HCT116 (cell line): ENCODE measurements at regions not wholly inside any gene's neighbourhood (a gene's known extent, or its start where the extent isn't known, plus 50 kb on each side); places are given as distances from the start of the nearest gene placed in this dataset.

Experiments
- ATAC-seq: fragments of 200-7000 bp; cut with Tn5 transposase; 2 replicates; pipeline ENCODE4 v1.9.1; 2020; ENCODE audit warnings: mild to moderate bottlenecking, moderate library complexity
- BruUV-seq: library from RNA; stranded (reverse); fragments of 400-500 nt; replicated peaks from 2 replicates; lab custom pipeline; 2021; lab: Mats Ljungman, UMichigan
- CTCF ChIA-PET: fragments of 300-600 bp; sonication (Branson Sonifier 250); formaldehyde crosslinking; loops from one replicate; lab custom pipeline; 2021; ENCODE audit warnings: antibody characterized with exemption; lab: Charles Lee
- POLR2A ChIA-PET: fragments of 300-600, 350-600 bp; sonication (Branson Sonifier 250); formaldehyde crosslinking; loops from one replicate; lab custom pipeline; 2021; ENCODE audit warnings: antibody characterized with exemption; lab: Charles Lee
- RAD21 ChIA-PET, 2 experiments: fragments of 300-600 bp; sonication (Branson Sonifier 250); formaldehyde crosslinking; loops; one replicate each; lab custom pipeline; 2023; ENCODE audit warnings: low total read pairs in 2 of 2; ENCODE audit not compliant: uncharacterized antibody in 2 of 2, unreplicated experiment in 2 of 2, low non-redundant PET in 1 of 2; lab: Charles Lee
- DNase-seq: peaks from one replicate; pipeline ENCODE4 v3.0.0-alpha.2; 2010; ENCODE audit warnings: low read depth, low spot score
- H2AFZ ChIP-seq: fragments of 200-600 bp; shearing (Covaris generic), sonication (generic); 2 replicates; pipeline ENCODE4 v1.6.1; 2017; ENCODE audit warnings: low read depth, mixed run types, mixed read lengths, antibody characterized with exemption, low read length; ENCODE audit not compliant: poor library complexity, severe bottlenecking
- H3K27ac ChIP-seq: 2 replicates; pipeline ENCODE4 v1.5.1; 2012; ENCODE audit warnings: low read depth, low read length
- H3K27me3 ChIP-seq: fragments of 200-600 bp; sonication (generic); 2 replicates; pipeline ENCODE4 v1.6.1; 2016; ENCODE audit warnings: mixed run types, low read length, mixed read lengths; ENCODE audit not compliant: insufficient read depth
- H3K36me3 ChIP-seq, 2 experiments: fragments of 200-500 bp in 1 of 2; fragments of 200-600 bp in 1 of 2; sonication (Bioruptor generic) in 1 of 2; sonication (generic) in 1 of 2; 2 replicates each; pipeline versions ENCODE4 v1.5.1 to v1.6.1; 2014 to 2016; ENCODE audit warnings: low read length in 2 of 2, inconsistent platforms in 1 of 2, mixed read lengths in 1 of 2, mixed run types in 1 of 2; ENCODE audit not compliant: insufficient read depth in 2 of 2, control insufficient read depth in 1 of 2
- H3K4me1 ChIP-seq, 2 experiments: fragments of 200-600 bp in 1 of 2; sonication (generic) in 1 of 2; 2 replicates each; pipeline versions ENCODE4 v1.5.1 to v1.6.1; 2012 to 2017; ENCODE audit warnings: low read length in 2 of 2, inconsistent platforms in 1 of 2, mild to moderate bottlenecking in 1 of 2, mixed read lengths in 1 of 2, mixed run types in 1 of 2, moderate library complexity in 1 of 2; ENCODE audit not compliant: insufficient read depth in 2 of 2, control insufficient read depth in 1 of 2
- H3K4me2 ChIP-seq: fragments of 200-600 bp; sonication (generic); 2 replicates; pipeline ENCODE4 v1.6.1; 2017; ENCODE audit warnings: mixed run types, low read length, mixed read lengths
- H3K4me3 ChIP-seq, 2 experiments: fragments of 200-600 bp in 1 of 2; sonication (generic) in 1 of 2; replicated peaks in 1 of 2; 2 replicates each; pipeline ENCODE4 v1.5.1; 2011 to 2016; ENCODE audit warnings: low read length in 2 of 2, control low read depth in 1 of 2, low read depth in 1 of 2, mild to moderate bottlenecking in 1 of 2, mixed read lengths in 1 of 2, mixed run types in 1 of 2
- H3K79me2 ChIP-seq: fragments of 200-600 bp; sonication (generic); 2 replicates; pipeline ENCODE4 v1.6.1; 2017; ENCODE audit warnings: mild to moderate bottlenecking, mixed run types, low read length, moderate library complexity, mixed read lengths; ENCODE audit not compliant: insufficient read depth
- H3K9ac ChIP-seq: fragments of 200-600 bp; sonication (generic); 2 replicates; pipeline ENCODE4 v1.6.1; 2016; ENCODE audit warnings: low read length, mixed read lengths
- H3K9me2 ChIP-seq: fragments of 200-600 bp; sonication (generic), shearing (Covaris generic); 2 replicates; pipeline ENCODE4 v1.6.1; 2017; ENCODE audit warnings: mixed run types, mild to moderate bottlenecking, moderate library complexity; ENCODE audit not compliant: insufficient read depth
- H3K9me3 ChIP-seq, 2 experiments: fragments of 200-500 bp in 1 of 2; fragments of 200-600 bp in 1 of 2; sonication (Bioruptor generic) in 1 of 2; sonication (generic) in 1 of 2; 2 replicates each; pipeline ENCODE4 v1.6.1; 2014 to 2017; ENCODE audit warnings: low read length in 2 of 2, mixed read lengths in 2 of 2, inconsistent platforms in 1 of 2, low read depth in 1 of 2, mild to moderate bottlenecking in 1 of 2, mixed run types in 1 of 2, moderate library complexity in 1 of 2; ENCODE audit not compliant: control insufficient read depth in 1 of 2, insufficient read depth in 1 of 2
- H4K20me1 ChIP-seq: fragments of 200-600 bp; sonication (generic), shearing (Covaris generic); 2 replicates; pipeline ENCODE4 v1.6.1; 2017; ENCODE audit warnings: mixed run types, mild to moderate bottlenecking, moderate library complexity; ENCODE audit not compliant: insufficient read depth
- EZH2 ChIP-seq: fragments of 200-600 bp; sonication (generic); IDR thresholded peaks from 2 replicates; pipeline ENCODE4 v1.6.1; 2017; ENCODE audit warnings: antibody characterized with exemption, mixed run types
- JUND ChIP-seq: IDR thresholded peaks from 2 replicates; pipeline ENCODE4 v1.6.1; 2012
- POLR2A ChIP-seq: IDR thresholded peaks from 2 replicates; pipeline ENCODE4 v1.7.0; 2011; ENCODE audit warnings: borderline replicate concordance; ENCODE audit not compliant: insufficient read depth, insufficient read length; ENCODE audit errors: extremely low read depth
- POLR2AphosphoS5 ChIP-seq: IDR thresholded peaks from 2 replicates; pipeline ENCODE4 v1.6.1; 2011; ENCODE audit warnings: mild to moderate bottlenecking, low read depth, low read length, moderate library complexity
- intact Hi-C: fragments of 100-400 bp; cut with micrococcal nuclease; formaldehyde crosslinking; loops from 2 replicates; pipeline ENCODE4 v1.10.0; 2022
- TF ChIP-seq, protein P1 (sequence below): IDR thresholded peaks from 2 replicates; pipeline ENCODE4 v1.6.1; 2012; ENCODE audit warnings: low read depth
- TF ChIP-seq, protein P2 (sequence below): IDR thresholded peaks from 2 replicates; pipeline ENCODE4 v1.6.1; 2011; ENCODE audit warnings: mild to moderate bottlenecking, low read length, moderate library complexity; ENCODE audit not compliant: insufficient replicate concordance; ENCODE audit errors: extremely low read depth
- TF ChIP-seq, protein P3 (sequence below): IDR thresholded peaks from 2 replicates; pipeline ENCODE4 v1.6.1; 2012

DNA sequence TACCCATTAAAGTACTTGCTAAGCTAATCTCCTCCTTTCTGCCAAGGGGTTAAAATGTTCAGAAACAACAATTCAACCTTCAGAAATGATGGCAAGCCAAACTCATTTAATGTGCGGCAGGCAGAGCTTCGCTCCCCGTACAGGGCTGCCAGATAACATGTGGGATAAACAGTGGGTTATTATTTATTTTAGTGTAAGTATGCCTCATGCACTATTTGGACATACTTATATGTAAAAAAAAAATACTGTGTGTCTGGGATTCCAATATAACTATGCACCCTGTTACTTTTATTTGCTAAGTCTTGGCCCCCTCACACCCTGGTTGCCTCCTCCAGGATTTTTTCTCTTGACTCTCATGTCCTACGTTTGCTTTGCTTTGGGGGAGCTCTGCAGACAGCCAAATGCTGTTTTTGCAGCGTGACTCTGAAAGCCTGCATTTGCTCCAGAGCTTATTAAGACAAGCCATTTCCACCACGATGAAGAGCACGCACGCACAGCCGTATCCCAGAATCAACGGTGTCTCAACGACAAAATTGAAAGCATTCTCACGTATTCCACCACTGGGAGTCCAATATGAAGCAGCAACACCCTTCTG, 86.5 kb upstream of the SHANK2 start:
- no peak for ATAC-seq
- H3K9me3 ChIP-seq, result no peaks in the 10 kb centered on the region
- peaks cover 7% of the 10 kb centered on the region; the same call in 1 of the 2 replicates for H3K27me3 ChIP-seq
- TF ChIP-seq EZH2 (no peak), JUND (no peak), POLR2A (no peak), POLR2AphosphoS5 (no peak)
- TF ChIP-seq, protein P1, sequence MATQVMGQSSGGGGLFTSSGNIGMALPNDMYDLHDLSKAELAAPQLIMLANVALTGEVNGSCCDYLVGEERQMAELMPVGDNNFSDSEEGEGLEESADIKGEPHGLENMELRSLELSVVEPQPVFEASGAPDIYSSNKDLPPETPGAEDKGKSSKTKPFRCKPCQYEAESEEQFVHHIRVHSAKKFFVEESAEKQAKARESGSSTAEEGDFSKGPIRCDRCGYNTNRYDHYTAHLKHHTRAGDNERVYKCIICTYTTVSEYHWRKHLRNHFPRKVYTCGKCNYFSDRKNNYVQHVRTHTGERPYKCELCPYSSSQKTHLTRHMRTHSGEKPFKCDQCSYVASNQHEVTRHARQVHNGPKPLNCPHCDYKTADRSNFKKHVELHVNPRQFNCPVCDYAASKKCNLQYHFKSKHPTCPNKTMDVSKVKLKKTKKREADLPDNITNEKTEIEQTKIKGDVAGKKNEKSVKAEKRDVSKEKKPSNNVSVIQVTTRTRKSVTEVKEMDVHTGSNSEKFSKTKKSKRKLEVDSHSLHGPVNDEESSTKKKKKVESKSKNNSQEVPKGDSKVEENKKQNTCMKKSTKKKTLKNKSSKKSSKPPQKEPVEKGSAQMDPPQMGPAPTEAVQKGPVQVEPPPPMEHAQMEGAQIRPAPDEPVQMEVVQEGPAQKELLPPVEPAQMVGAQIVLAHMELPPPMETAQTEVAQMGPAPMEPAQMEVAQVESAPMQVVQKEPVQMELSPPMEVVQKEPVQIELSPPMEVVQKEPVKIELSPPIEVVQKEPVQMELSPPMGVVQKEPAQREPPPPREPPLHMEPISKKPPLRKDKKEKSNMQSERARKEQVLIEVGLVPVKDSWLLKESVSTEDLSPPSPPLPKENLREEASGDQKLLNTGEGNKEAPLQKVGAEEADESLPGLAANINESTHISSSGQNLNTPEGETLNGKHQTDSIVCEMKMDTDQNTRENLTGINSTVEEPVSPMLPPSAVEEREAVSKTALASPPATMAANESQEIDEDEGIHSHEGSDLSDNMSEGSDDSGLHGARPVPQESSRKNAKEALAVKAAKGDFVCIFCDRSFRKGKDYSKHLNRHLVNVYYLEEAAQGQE, result no peak
- TF ChIP-seq, protein P2, sequence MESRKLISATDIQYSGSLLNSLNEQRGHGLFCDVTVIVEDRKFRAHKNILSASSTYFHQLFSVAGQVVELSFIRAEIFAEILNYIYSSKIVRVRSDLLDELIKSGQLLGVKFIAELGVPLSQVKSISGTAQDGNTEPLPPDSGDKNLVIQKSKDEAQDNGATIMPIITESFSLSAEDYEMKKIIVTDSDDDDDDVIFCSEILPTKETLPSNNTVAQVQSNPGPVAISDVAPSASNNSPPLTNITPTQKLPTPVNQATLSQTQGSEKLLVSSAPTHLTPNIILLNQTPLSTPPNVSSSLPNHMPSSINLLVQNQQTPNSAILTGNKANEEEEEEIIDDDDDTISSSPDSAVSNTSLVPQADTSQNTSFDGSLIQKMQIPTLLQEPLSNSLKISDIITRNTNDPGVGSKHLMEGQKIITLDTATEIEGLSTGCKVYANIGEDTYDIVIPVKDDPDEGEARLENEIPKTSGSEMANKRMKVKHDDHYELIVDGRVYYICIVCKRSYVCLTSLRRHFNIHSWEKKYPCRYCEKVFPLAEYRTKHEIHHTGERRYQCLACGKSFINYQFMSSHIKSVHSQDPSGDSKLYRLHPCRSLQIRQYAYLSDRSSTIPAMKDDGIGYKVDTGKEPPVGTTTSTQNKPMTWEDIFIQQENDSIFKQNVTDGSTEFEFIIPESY, result no peak
- TF ChIP-seq, protein P3, sequence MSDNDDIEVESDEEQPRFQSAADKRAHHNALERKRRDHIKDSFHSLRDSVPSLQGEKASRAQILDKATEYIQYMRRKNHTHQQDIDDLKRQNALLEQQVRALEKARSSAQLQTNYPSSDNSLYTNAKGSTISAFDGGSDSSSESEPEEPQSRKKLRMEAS, result no peak
- DNase-seq, result no peak
- no peak overlapping the region for H3K27ac ChIP-seq
- no peaks in the 10 kb centered on the region for H3K4me1 ChIP-seq
- H2AFZ ChIP-seq, result no peak overlapping the region
- no peaks in the 10 kb centered on the region for H3K9me2 ChIP-seq
- BruUV-seq, result no TSS peak
- no peak overlapping the region for H3K9ac ChIP-seq
- H3K36me3 ChIP-seq, result no peaks in the 10 kb centered on the region
- no peak overlapping the region for H3K4me2 ChIP-seq
- CTCF ChIA-PET, result no interaction called here
- no peaks in the 10 kb centered on the region for H4K20me1 ChIP-seq
- no peak overlapping the region for H3K4me3 ChIP-seq
- H3K79me2 ChIP-seq, result no peaks in the 10 kb centered on the region
- intact Hi-C loops, result no loop called here
- POLR2A ChIA-PET, result interaction anchor here (1.0 kb wide), 1 partner anchor 13 kb away, joined by 3 read pairs; no protein-coding TSS in a partner anchor
- RAD21 ChIA-PET, result no interaction called here
